ENCODE measurements at regions not wholly inside any gene's neighbourhood (a gene's known extent, or its start where the extent isn't known, plus 50 kb on each side); places are given as distances from the start of the nearest gene placed in this dataset.

GRCh38 chr4:11216520-11216919, 212.2 kb downstream of the HS3ST1 start:
- no peaks in the 10 kb centered on the region for H3K9me3 Mint-ChIP-seq
- Histone ChIP-seq H3K9me3 (ENCODE audit: control insufficient read depth, insufficient read depth, low read length) (no peaks in the 10 kb centered on the region), H3K4me3 (ENCODE audit: low read length) (no peak overlapping the region), H3K36me3 (ENCODE audit: control insufficient read depth, insufficient read depth, low read length) (no peaks in the 10 kb centered on the region), H3K27me3 (ENCODE audit: control insufficient read depth, insufficient read depth, low read length) (no peaks in the 10 kb centered on the region), H3K4me1 (ENCODE audit: control insufficient read depth, insufficient read depth, low read length) (no peaks in the 10 kb centered on the region), H3K27ac (ENCODE audit: low read length) (no peak overlapping the region)
- no peaks in the 10 kb centered on the region for H3K36me3 Mint-ChIP-seq
- H3K27me3 Mint-ChIP-seq (ENCODE audit: low read depth in 2 of 2), result no peaks in the 10 kb centered on the region
- TF ChIP-seq CTCF (IDR thresholded peaks at IDR 0.05), result no peak
- ATAC-seq (no peak), DNase-seq (no peak)
- intact Hi-C loops (cut with micrococcal nuclease), result no loop called here
- H3K4me1 Mint-ChIP-seq, result no peaks in the 10 kb centered on the region
- no peak overlapping the region for H3K27ac Mint-ChIP-seq
- H3K4me3 Mint-ChIP-seq, result no peak overlapping the region

DNA sequence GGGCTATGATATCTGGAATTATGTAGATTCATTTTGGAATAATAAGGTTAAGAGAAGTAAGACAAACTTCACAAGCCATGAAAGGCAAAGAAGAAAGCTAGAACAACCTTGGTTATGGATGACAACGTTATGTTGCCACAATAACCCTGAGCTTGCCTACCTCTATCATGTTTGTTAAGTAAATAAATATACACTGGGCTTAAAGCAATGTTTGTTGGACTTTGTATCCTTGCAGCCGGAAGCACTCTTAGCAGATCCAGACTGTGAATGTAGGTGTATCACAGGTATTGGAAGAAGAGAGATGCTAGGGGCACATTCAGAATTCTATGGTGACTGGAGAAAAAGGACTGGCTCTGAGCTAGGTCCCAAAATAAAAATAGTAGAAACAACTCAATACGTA, 214.4 kb downstream of the HS3ST1 start:
- Mint-ChIP-seq H3K9me3 (no peaks in the 10 kb centered on the region), H3K4me1 (no peaks in the 10 kb centered on the region), H3K36me3 (no peaks in the 10 kb centered on the region), H3K27ac (no peak overlapping the region), H3K27me3 (ENCODE audit: low read depth in 2 of 2) (no peaks in the 10 kb centered on the region), H3K4me3 (no peak overlapping the region)
- WGBS (ENCODE audit: insufficient coverage), result 96% methylated on average over 3 of the region's 3 CpGs
- Histone ChIP-seq H3K36me3 (ENCODE audit: control insufficient read depth, insufficient read depth, low read length) (no peaks in the 10 kb centered on the region), H3K27ac (ENCODE audit: low read length) (no peak overlapping the region), H3K4me3 (ENCODE audit: low read length) (no peak overlapping the region), H3K27me3 (ENCODE audit: control insufficient read depth, insufficient read depth, low read length) (no peaks in the 10 kb centered on the region), H3K4me1 (ENCODE audit: control insufficient read depth, insufficient read depth, low read length) (no peaks in the 10 kb centered on the region), H3K9me3 (ENCODE audit: control insufficient read depth, insufficient read depth, low read length) (no peaks in the 10 kb centered on the region)
- DNase-seq (no peak), ATAC-seq (no peak)
- intact Hi-C loops (cut with micrococcal nuclease), result no loop called here
- TF ChIP-seq CTCF (IDR thresholded peaks at IDR 0.05), result no peak

- intact Hi-C loops (cut with micrococcal nuclease), result no loop called here
- no peak for DNase-seq
- no peak for TF ChIP-seq CTCF (IDR thresholded peaks at IDR 0.05)
- H3K27ac Mint-ChIP-seq, result no peak overlapping the region
- Histone ChIP-seq H3K27me3 (ENCODE audit: control insufficient read depth, insufficient read depth, low read length) (no peaks in the 10 kb centered on the region), H3K4me1 (ENCODE audit: control insufficient read depth, insufficient read depth, low read length) (no peaks in the 10 kb centered on the region), H3K27ac (ENCODE audit: low read length) (no peak overlapping the region), H3K4me3 (ENCODE audit: low read length) (no peak overlapping the region), H3K36me3 (ENCODE audit: control insufficient read depth, insufficient read depth, low read length) (no peaks in the 10 kb centered on the region), H3K9me3 (ENCODE audit: control insufficient read depth, insufficient read depth, low read length) (peaks cover 4% of the 10 kb centered on the region)
- no peaks in the 10 kb centered on the region for H3K4me1 Mint-ChIP-seq
- H3K27me3 Mint-ChIP-seq (ENCODE audit: low read depth in 2 of 2), result no peaks in the 10 kb centered on the region
- peaks cover 4 to 5% of the 10 kb centered on the region in 2 donors for H3K9me3 Mint-ChIP-seq
- no peak overlapping the region for H3K4me3 Mint-ChIP-seq
- ATAC-seq, result no peak
- 86% methylated on average over 3 of the region's 5 CpGs for WGBS (ENCODE audit: insufficient coverage)
- no peaks in the 10 kb centered on the region for H3K36me3 Mint-ChIP-seq
These were observed 218.9 kb downstream of the HS3ST1 start for GRCh38 chr4:11209826-11210225.

DNA sequence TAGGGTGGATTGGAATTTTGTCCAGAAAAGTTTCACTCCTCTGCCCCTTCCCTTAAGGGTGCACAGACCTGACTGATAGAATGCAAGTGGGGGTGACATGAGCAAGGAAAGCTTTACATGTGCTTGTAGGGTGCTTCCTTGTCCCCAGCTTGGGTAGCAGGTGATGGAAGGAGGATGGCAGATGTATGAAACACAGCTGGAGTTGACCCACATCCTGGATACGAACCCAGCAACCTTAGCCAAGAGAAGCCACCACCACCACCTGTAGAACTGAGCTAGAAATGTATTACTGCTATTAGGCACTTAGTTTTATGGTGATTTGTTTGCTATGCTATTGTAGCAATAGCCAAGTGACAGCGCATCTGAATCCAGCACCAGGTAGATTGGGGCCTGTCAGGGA, 227.4 kb downstream of the HS3ST1 start:
- WGBS (ENCODE audit: insufficient coverage), result 93% methylated on average over 1 of the region's 2 CpGs
- H3K4me1 Mint-ChIP-seq, result no peaks in the 10 kb centered on the region

More for the DNA sequence above, 227.4 kb downstream of the HS3ST1 start:
- no peaks in the 10 kb centered on the region for H3K4me1 ChIP-seq (ENCODE audit: control insufficient read depth, insufficient read depth, low read length)
- Mint-ChIP-seq H3K4me3 (no peak overlapping the region), H3K36me3 (no peaks in the 10 kb centered on the region), H3K9me3 (no peaks in the 10 kb centered on the region), H3K27me3 (ENCODE audit: low read depth in 2 of 2) (no peaks in the 10 kb centered on the region), H3K27ac (no peak overlapping the region)
- no peaks in the 10 kb centered on the region for H3K27me3 ChIP-seq (ENCODE audit: control insufficient read depth, insufficient read depth, low read length)
- DNase-seq (no peak), ATAC-seq (no peak)
- intact Hi-C loops (cut with micrococcal nuclease), result no loop called here
- no peak overlapping the region for H3K4me3 ChIP-seq (ENCODE audit: low read length)
- TF ChIP-seq CTCF (IDR thresholded peaks at IDR 0.05), result no peak
- H3K9me3 ChIP-seq (ENCODE audit: control insufficient read depth, insufficient read depth, low read length), result no peaks in the 10 kb centered on the region
- no peaks in the 10 kb centered on the region for H3K36me3 ChIP-seq (ENCODE audit: control insufficient read depth, insufficient read depth, low read length)
- H3K27ac ChIP-seq (ENCODE audit: low read length), result no peak overlapping the region
